ENCODE measurements at regions not wholly inside any gene's neighbourhood (a gene's known extent, or its start where the extent isn't known, plus 50 kb on each side); places are given as distances from the start of the nearest gene placed in this dataset.

DNA sequence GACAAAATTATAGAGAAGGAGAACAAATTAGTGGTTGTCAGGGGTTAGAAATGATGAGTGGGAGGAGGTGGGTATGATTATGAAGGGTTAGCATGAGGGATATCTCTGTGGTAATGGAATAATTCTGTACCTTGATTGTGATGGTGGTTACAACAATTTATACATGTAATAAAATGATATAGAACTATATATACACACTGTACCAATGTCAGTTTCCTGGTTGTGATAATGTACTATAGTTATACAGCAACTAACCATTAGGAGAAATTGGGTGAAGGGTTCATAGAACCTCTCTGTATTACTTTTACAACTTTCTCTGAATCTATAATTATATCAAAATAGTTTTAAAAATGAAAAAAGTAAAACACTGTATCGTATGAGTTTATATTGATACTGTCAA is 148.1 kb downstream of the ZNF621 start:
- no peak overlapping the region for H3K27ac ChIP-seq
- H3K9ac ChIP-seq: no peak overlapping the region
- no peak overlapping the region for H3K4me3 ChIP-seq (ENCODE audit: low read depth, low read length)
- H3K4me2 ChIP-seq (ENCODE audit: low read length): no peak overlapping the region
- H3K27me3 ChIP-seq (ENCODE audit: control insufficient read depth, insufficient read depth, low read length): no peaks in the 10 kb centered on the region
- H3K79me2 ChIP-seq: no peaks in the 10 kb centered on the region
- no peaks in the 10 kb centered on the region for H3K9me3 ChIP-seq (ENCODE audit: control insufficient read depth, low read length)
- TF ChIP-seq, protein P1, sequence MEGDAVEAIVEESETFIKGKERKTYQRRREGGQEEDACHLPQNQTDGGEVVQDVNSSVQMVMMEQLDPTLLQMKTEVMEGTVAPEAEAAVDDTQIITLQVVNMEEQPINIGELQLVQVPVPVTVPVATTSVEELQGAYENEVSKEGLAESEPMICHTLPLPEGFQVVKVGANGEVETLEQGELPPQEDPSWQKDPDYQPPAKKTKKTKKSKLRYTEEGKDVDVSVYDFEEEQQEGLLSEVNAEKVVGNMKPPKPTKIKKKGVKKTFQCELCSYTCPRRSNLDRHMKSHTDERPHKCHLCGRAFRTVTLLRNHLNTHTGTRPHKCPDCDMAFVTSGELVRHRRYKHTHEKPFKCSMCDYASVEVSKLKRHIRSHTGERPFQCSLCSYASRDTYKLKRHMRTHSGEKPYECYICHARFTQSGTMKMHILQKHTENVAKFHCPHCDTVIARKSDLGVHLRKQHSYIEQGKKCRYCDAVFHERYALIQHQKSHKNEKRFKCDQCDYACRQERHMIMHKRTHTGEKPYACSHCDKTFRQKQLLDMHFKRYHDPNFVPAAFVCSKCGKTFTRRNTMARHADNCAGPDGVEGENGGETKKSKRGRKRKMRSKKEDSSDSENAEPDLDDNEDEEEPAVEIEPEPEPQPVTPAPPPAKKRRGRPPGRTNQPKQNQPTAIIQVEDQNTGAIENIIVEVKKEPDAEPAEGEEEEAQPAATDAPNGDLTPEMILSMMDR (IDR thresholded peaks at IDR 0.05): no peak
- H2AFZ ChIP-seq: no peak overlapping the region
- no peaks in the 10 kb centered on the region for H3K36me3 ChIP-seq (ENCODE audit: control insufficient read depth, insufficient read depth, low read length)
- no peaks in the 10 kb centered on the region for H3K4me1 ChIP-seq

DNA sequence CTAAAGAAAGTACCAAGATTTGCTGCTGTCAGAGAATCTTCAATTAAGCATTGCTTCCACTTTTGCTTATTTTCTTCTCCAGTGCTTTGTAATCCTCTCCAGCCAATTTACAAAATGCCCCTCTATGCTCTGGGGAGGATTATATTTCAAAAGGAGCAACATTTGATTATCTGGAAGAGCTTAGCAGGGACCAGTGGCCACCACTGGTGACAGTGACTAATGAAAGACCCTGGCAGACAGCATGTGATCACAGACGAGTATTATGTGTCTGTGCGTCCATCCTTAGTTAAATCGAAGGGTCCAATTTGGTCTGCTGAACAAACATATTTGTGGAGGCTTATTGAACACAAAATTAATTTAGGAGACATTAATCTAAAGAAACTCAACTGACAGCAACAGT is 152.6 kb downstream of the ZNF621 start:
- H3K4me1 ChIP-seq: no peaks in the 10 kb centered on the region
- H3K79me2 ChIP-seq: no peaks in the 10 kb centered on the region
- H3K27me3 ChIP-seq (ENCODE audit: control insufficient read depth, insufficient read depth, low read length): no peaks in the 10 kb centered on the region
- H3K36me3 ChIP-seq (ENCODE audit: control insufficient read depth, insufficient read depth, low read length): no peaks in the 10 kb centered on the region
- H3K9ac ChIP-seq: no peak overlapping the region
- H3K4me3 ChIP-seq (ENCODE audit: low read depth, low read length): no peak overlapping the region
- no peak overlapping the region for H3K4me2 ChIP-seq (ENCODE audit: low read length)
- H3K27ac ChIP-seq: no peak overlapping the region
- H2AFZ ChIP-seq: no peak overlapping the region
- TF ChIP-seq, protein P1 (IDR thresholded peaks at IDR 0.05): no peak
- H3K9me3 ChIP-seq (ENCODE audit: control insufficient read depth, low read length): no peaks in the 10 kb centered on the region

DNA sequence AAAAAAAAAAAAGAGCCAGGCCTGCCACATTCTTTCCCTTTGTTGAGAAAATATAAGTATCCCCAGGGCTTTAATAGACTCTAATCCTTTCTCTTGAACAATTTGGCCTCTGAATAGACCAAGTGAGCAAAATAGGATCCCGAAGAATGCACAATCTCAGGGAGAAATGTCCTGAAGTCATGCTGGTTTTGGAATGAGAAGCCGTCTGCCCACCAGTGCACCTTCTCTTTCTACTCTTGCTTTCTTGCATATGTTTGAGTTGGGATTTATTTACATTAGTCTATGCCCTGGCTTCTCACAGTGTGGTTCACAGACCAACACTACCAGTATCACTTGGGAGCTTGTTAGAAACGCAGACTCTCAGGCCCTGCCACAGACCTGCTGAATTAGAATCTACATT is 153.0 kb downstream of the ZNF621 start:
- no peak overlapping the region for H2AFZ ChIP-seq
- no peak overlapping the region for H3K27ac ChIP-seq
- H3K9me3 ChIP-seq (ENCODE audit: control insufficient read depth, low read length): no peaks in the 10 kb centered on the region
- no peak overlapping the region for H3K4me2 ChIP-seq (ENCODE audit: low read length)
- H3K4me1 ChIP-seq: no peaks in the 10 kb centered on the region
- H3K36me3 ChIP-seq (ENCODE audit: control insufficient read depth, insufficient read depth, low read length): no peaks in the 10 kb centered on the region
- H3K4me3 ChIP-seq (ENCODE audit: low read depth, low read length): no peak overlapping the region
- no peaks in the 10 kb centered on the region for H3K79me2 ChIP-seq
- no peak overlapping the region for H3K9ac ChIP-seq
- TF ChIP-seq, protein P1 (IDR thresholded peaks at IDR 0.05): no peak
- no peaks in the 10 kb centered on the region for H3K27me3 ChIP-seq (ENCODE audit: control insufficient read depth, insufficient read depth, low read length)

DNA sequence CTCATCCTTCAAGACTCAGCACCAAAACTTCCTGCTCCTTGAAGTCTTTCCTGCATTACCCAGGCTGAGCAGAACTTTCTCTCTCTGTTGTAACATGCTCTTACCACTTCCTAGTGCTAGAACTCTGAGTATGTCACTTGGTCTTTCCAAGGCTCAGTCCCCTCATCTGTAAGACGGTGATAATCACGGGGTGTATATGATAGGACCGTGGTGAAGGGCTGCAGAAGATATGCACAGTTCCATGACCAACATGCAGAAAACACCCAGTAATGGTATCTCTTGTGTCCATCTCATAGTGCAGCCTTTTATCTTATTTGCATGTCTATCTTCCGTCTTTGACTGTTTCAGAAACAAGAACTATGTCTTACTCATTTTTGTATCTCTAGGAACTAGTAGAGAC is 154.5 kb downstream of the ZNF621 start:
- Histone ChIP-seq H2AFZ (no peak overlapping the region), H3K4me1 (no peaks in the 10 kb centered on the region), H3K9ac (no peak overlapping the region), H3K4me2 (ENCODE audit: low read length) (no peak overlapping the region), H3K27me3 (ENCODE audit: control insufficient read depth, insufficient read depth, low read length) (no peaks in the 10 kb centered on the region), H3K36me3 (ENCODE audit: control insufficient read depth, insufficient read depth, low read length) (no peaks in the 10 kb centered on the region), H3K79me2 (no peaks in the 10 kb centered on the region), H3K27ac (no peak overlapping the region), H3K4me3 (ENCODE audit: low read depth, low read length) (no peak overlapping the region), H3K9me3 (ENCODE audit: control insufficient read depth, low read length) (no peaks in the 10 kb centered on the region)
- TF ChIP-seq, protein P1 (IDR thresholded peaks at IDR 0.05): no peak
